GM12892 (cell line): ENCODE measurements at regions not wholly inside any gene's neighbourhood (a gene's known extent, or its start where the extent isn't known, plus 50 kb on each side); places are given as distances from the start of the nearest gene placed in this dataset.

Experiments
- POLR2A ChIP-seq: IDR thresholded peaks from 2 replicates; pipeline ENCODE4 v1.6.1; 2011; ENCODE audit warnings: low read depth, low read length, control low read depth
- POLR2AphosphoS5 ChIP-seq: IDR thresholded peaks from 2 replicates; pipeline ENCODE4 v1.6.1; 2011; ENCODE audit warnings: low read depth, low read length, control low read depth

GRCh38 chr5:171540865-171541264 is 121.4 kb downstream of the FGF18 start:
- no peak for TF ChIP-seq POLR2AphosphoS5
- TF ChIP-seq POLR2A = no peak
